WTC11 (cell line): ENCODE measurements at regions not wholly inside any gene's neighbourhood (a gene's known extent, or its start where the extent isn't known, plus 50 kb on each side); places are given as distances from the start of the nearest gene placed in this dataset.

ENCODE experiments used
- ATAC-seq: fragments of 200-7000 bp; cut with Tn5 transposase; 2 replicates; pipeline ENCODE4 v1.10.0; 2021; ENCODE audit warnings: mild to moderate bottlenecking, moderate library complexity
- CTCF ChIA-PET: fragments of 300-600 bp; sonication (Branson Sonifier 250); formaldehyde crosslinking; loops from one replicate; lab custom pipeline; 2021; ENCODE audit warnings: antibody characterized with exemption; lab: Charles Lee
- POLR2A ChIA-PET: fragments of 350-600 bp; sonication (Branson Sonifier 250); formaldehyde crosslinking; loops from one replicate; lab custom pipeline; 2021; ENCODE audit warnings: antibody characterized with exemption; lab: Charles Lee
- DNase-seq: peaks from one replicate; pipeline ENCODE4 v3.0.0; 2021; ENCODE audit warnings: low spot score
- H3K27ac Mint-ChIP-seq: 2 replicates; pipeline ENCODE4 v1.8.0; 2021; ENCODE audit warnings: mixed read lengths
- H3K27me3 Mint-ChIP-seq: 2 replicates; pipeline ENCODE4 v1.8.0; 2021; ENCODE audit warnings: low read depth, mild to moderate bottlenecking, moderate library complexity, mixed read lengths
- H3K36me3 Mint-ChIP-seq: 2 replicates; pipeline ENCODE4 v1.8.0; 2021; ENCODE audit warnings: mixed read lengths
- H3K4me1 Mint-ChIP-seq: 2 replicates; pipeline ENCODE4 v1.8.0; 2022; ENCODE audit warnings: mixed read lengths
- H3K4me3 Mint-ChIP-seq: 2 replicates; pipeline ENCODE4 v1.8.0; 2021; ENCODE audit warnings: mild to moderate bottlenecking, moderate library complexity, mixed read lengths
- H3K9me3 Mint-ChIP-seq: 2 replicates; pipeline ENCODE4 v1.8.0; 2021; ENCODE audit warnings: mixed read lengths
- ATF6 ChIP-seq: sonication (generic); formaldehyde crosslinking; IDR thresholded peaks from 2 replicates; pipeline ENCODE4 v1.8.1; 2023; ENCODE audit warnings: mild to moderate bottlenecking, missing genetic modification reagents
- CREM ChIP-seq: sonication (generic); formaldehyde crosslinking; IDR thresholded peaks from 2 replicates; pipeline ENCODE4 v1.8.1; 2022; ENCODE audit warnings: mild to moderate bottlenecking, missing genetic modification reagents, moderate library complexity
- ELF4 ChIP-seq: sonication (generic); formaldehyde crosslinking; IDR thresholded peaks from 2 replicates; pipeline ENCODE4 v1.8.1; 2022; ENCODE audit warnings: low read depth, mild to moderate bottlenecking, moderate library complexity, missing genetic modification reagents
- FOXP1 ChIP-seq: sonication (generic); formaldehyde crosslinking; IDR thresholded peaks from 2 replicates; pipeline ENCODE4 v1.8.0; 2022; ENCODE audit warnings: missing genetic modification reagents, mild to moderate bottlenecking, moderate library complexity, borderline replicate concordance
- GABPB1 ChIP-seq: sonication (generic); formaldehyde crosslinking; IDR thresholded peaks from 2 replicates; pipeline ENCODE4 v1.8.1; 2023; ENCODE audit warnings: mild to moderate bottlenecking, missing genetic modification reagents
- HMGA2 ChIP-seq: fragments of 250-450 bp; sonication (Bioruptor Pico); IDR thresholded peaks from 2 replicates; pipeline ENCODE4 v1.4.0; 2021; ENCODE audit warnings: mild to moderate bottlenecking, moderate library complexity
- IRF2 ChIP-seq: sonication (generic); formaldehyde crosslinking; IDR thresholded peaks from 2 replicates; pipeline ENCODE4 v1.8.0; 2022; ENCODE audit warnings: low read depth, missing genetic modification reagents, borderline replicate concordance
- NFATC4 ChIP-seq: fragments of 250-450 bp; sonication (Bioruptor Pico); IDR thresholded peaks from 2 replicates; pipeline ENCODE4 v1.9.0; 2021; ENCODE audit warnings: mild to moderate bottlenecking
- NFYB ChIP-seq: sonication (generic); formaldehyde crosslinking; conservative IDR thresholded peaks from 2 replicates; pipeline ENCODE4 v1.8.0; 2022; ENCODE audit warnings: low read depth, missing genetic modification reagents
- PRRX2 ChIP-seq: fragments of 250-450 bp; sonication (Bioruptor Pico); IDR thresholded peaks from 2 replicates; pipeline ENCODE4 v1.8.0; 2021; ENCODE audit warnings: mild to moderate bottlenecking
- RELA ChIP-seq: sonication (generic); formaldehyde crosslinking; IDR thresholded peaks from 2 replicates; pipeline ENCODE4 v1.8.1; 2022; ENCODE audit warnings: missing genetic modification reagents, mild to moderate bottlenecking, borderline replicate concordance
- SMAD4 ChIP-seq: sonication (generic); formaldehyde crosslinking; IDR thresholded peaks from 2 replicates; pipeline ENCODE4 v1.8.0; 2022; ENCODE audit warnings: mild to moderate bottlenecking, missing genetic modification reagents
- SP1 ChIP-seq: sonication (generic); formaldehyde crosslinking; conservative IDR thresholded peaks from 2 replicates; pipeline ENCODE4 v1.8.1; 2022; ENCODE audit warnings: missing genetic modification reagents
- ZNF263 ChIP-seq: sonication (generic); formaldehyde crosslinking; IDR thresholded peaks from 2 replicates; pipeline ENCODE4 v1.8.1; 2022; ENCODE audit warnings: low read depth, mild to moderate bottlenecking, moderate library complexity, missing genetic modification reagents
- ZNF416 ChIP-seq: fragments of 250-450 bp; sonication (Bioruptor Pico); IDR thresholded peaks from 2 replicates; pipeline ENCODE4 v1.9.0; 2021; ENCODE audit warnings: mild to moderate bottlenecking, inconsistent platforms
- TF ChIP-seq, protein P1 (sequence below): sonication (generic); formaldehyde crosslinking; IDR thresholded peaks from 2 replicates; pipeline ENCODE4 v1.8.0; 2022; ENCODE audit warnings: mild to moderate bottlenecking, missing genetic modification reagents
- TF ChIP-seq, protein P2 (sequence below): sonication (generic); formaldehyde crosslinking; IDR thresholded peaks from 2 replicates; pipeline ENCODE4 v1.8.0; 2022; ENCODE audit warnings: missing genetic modification reagents

DNA sequence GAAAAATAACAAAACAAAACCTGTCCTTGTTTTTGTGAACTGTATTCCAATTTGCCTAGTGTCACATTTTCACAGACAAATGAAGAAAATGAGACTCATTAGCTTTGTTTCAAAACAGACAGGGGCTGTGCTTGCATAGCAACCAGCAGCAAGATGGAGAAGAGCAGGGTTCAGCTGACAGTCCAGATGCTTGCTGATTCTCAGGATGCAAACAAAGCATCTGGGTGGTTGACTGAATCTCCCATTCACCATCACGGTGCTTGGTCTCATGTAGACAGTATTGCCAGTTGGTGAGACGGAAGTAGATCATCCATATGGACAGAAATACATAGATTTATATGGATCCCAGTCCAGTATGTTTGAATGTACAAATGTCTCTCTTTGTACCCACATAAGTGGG lies 326.8 kb downstream of the CCDC85A start:
- Mint-ChIP-seq H3K27ac (no peak overlapping the region), H3K36me3 (peaks cover 3% of the 10 kb centered on the region; the same call in 1 of the 2 replicates)
- CTCF ChIA-PET: no interaction called here

GRCh38 chr2:56515399-56515798 lies 331.6 kb downstream of the CCDC85A start:
- ATAC-seq (no peak), DNase-seq (no peak)
- ChIA-PET POLR2A (no interaction called here), CTCF (no interaction called here)
- H3K4me1 Mint-ChIP-seq: no peaks in the 10 kb centered on the region
- H3K27me3 Mint-ChIP-seq: no peaks in the 10 kb centered on the region; the same call in 1 of the 2 replicates
- peaks cover 16% of the 10 kb centered on the region for H3K9me3 Mint-ChIP-seq
- no peak overlapping the region for H3K4me3 Mint-ChIP-seq
- H3K36me3 Mint-ChIP-seq: peaks cover 3% of the 10 kb centered on the region; the same call in 1 of the 2 replicates
- H3K27ac Mint-ChIP-seq: no peak overlapping the region
- no peak for TF ChIP-seq SMAD4 (CRISPR knock-in tag)
- no peak for TF ChIP-seq PRRX2 (CRISPR knock-in tag)
- no peak for TF ChIP-seq HMGA2 (CRISPR knock-in tag)
- TF ChIP-seq ZNF263 (CRISPR knock-in tag): no peak
- TF ChIP-seq, protein P1, sequence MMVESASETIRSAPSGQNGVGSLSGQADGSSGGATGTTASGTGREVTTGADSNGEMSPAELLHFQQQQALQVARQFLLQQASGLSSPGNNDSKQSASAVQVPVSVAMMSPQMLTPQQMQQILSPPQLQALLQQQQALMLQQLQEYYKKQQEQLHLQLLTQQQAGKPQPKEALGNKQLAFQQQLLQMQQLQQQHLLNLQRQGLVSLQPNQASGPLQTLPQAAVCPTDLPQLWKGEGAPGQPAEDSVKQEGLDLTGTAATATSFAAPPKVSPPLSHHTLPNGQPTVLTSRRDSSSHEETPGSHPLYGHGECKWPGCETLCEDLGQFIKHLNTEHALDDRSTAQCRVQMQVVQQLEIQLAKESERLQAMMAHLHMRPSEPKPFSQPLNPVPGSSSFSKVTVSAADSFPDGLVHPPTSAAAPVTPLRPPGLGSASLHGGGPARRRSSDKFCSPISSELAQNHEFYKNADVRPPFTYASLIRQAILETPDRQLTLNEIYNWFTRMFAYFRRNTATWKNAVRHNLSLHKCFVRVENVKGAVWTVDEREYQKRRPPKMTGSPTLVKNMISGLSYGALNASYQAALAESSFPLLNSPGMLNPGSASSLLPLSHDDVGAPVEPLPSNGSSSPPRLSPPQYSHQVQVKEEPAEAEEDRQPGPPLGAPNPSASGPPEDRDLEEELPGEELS (CRISPR knock-in tag): no peak
- TF ChIP-seq SP1 (CRISPR knock-in tag): no peak
- TF ChIP-seq CREM (CRISPR knock-in tag): no peak

More for the DNA sequence above, 326.8 kb downstream of the CCDC85A start:
- POLR2A ChIA-PET: no interaction called here
- ATAC-seq (no peak), DNase-seq (no peak)
- no peaks in the 10 kb centered on the region; the same call in 1 of the 2 replicates for H3K27me3 Mint-ChIP-seq
- H3K9me3 Mint-ChIP-seq: peaks cover 24% of the 10 kb centered on the region
- H3K4me3 Mint-ChIP-seq: no peak overlapping the region
- TF ChIP-seq ZNF416 (CRISPR knock-in tag): no peak
- no peak for TF ChIP-seq NFYB
- no peak for TF ChIP-seq SMAD4 (CRISPR knock-in tag)
- TF ChIP-seq ELF4: no peak
- H3K4me1 Mint-ChIP-seq: no peaks in the 10 kb centered on the region

GRCh38 chr2:56519806-56520205 lies 336.0 kb downstream of the CCDC85A start:
- CTCF ChIA-PET: no interaction called here
- 0 out of 2 replicates have a peak, but pooled peaks cover 2% of the 10 kb centered on the region for H3K4me1 Mint-ChIP-seq
- ATAC-seq (no peak), DNase-seq (no peak)
- POLR2A ChIA-PET: no interaction called here
- H3K9me3 Mint-ChIP-seq: no peaks in the 10 kb centered on the region
- no peak overlapping the region for H3K27ac Mint-ChIP-seq
- H3K27me3 Mint-ChIP-seq: no peaks in the 10 kb centered on the region
- no peaks in the 10 kb centered on the region for H3K36me3 Mint-ChIP-seq
- no peak for TF ChIP-seq SMAD4 (CRISPR knock-in tag)
- no peak for TF ChIP-seq GABPB1 (CRISPR knock-in tag)
- TF ChIP-seq RELA (CRISPR knock-in tag): no peak
- TF ChIP-seq, protein P2, sequence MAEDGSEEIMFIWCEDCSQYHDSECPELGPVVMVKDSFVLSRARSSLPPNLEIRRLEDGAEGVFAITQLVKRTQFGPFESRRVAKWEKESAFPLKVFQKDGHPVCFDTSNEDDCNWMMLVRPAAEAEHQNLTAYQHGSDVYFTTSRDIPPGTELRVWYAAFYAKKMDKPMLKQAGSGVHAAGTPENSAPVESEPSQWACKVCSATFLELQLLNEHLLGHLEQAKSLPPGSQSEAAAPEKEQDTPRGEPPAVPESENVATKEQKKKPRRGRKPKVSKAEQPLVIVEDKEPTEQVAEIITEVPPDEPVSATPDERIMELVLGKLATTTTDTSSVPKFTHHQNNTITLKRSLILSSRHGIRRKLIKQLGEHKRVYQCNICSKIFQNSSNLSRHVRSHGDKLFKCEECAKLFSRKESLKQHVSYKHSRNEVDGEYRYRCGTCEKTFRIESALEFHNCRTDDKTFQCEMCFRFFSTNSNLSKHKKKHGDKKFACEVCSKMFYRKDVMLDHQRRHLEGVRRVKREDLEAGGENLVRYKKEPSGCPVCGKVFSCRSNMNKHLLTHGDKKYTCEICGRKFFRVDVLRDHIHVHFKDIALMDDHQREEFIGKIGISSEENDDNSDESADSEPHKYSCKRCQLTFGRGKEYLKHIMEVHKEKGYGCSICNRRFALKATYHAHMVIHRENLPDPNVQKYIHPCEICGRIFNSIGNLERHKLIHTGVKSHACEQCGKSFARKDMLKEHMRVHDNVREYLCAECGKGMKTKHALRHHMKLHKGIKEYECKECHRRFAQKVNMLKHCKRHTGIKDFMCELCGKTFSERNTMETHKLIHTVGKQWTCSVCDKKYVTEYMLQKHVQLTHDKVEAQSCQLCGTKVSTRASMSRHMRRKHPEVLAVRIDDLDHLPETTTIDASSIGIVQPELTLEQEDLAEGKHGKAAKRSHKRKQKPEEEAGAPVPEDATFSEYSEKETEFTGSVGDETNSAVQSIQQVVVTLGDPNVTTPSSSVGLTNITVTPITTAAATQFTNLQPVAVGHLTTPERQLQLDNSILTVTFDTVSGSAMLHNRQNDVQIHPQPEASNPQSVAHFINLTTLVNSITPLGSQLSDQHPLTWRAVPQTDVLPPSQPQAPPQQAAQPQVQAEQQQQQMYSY (CRISPR knock-in tag): no peak
- no peak for TF ChIP-seq IRF2
- no peak for TF ChIP-seq NFATC4 (CRISPR knock-in tag)
- TF ChIP-seq ATF6: no peak
- no peak for TF ChIP-seq HMGA2 (CRISPR knock-in tag)
- no peak for TF ChIP-seq FOXP1 (CRISPR knock-in tag)
- no peak overlapping the region for H3K4me3 Mint-ChIP-seq
